Mesendoderm (in vitro differentiated cells): ENCODE measurements at regions not wholly inside any gene's neighbourhood (a gene's known extent, or its start where the extent isn't known, plus 50 kb on each side); places are given as distances from the start of the nearest gene placed in this dataset.
A peak's percentile ranks its signal among the peaks of the same experiment; 100 is the strongest.

Experiments used
- DNase-seq: peaks from one replicate; pipeline ENCODE4 v3.0.0; 2013
- H2AK5ac ChIP-seq: 2 replicates; pipeline ENCODE4 v1.6.1; 2013; ENCODE audit warnings: low read length, inconsistent platforms
- H2BK120ac ChIP-seq: 2 replicates; pipeline ENCODE4 v1.6.1; 2013; ENCODE audit warnings: low read depth, mild to moderate bottlenecking, low read length, moderate library complexity, mixed read lengths
- H2BK15ac ChIP-seq: replicated peaks from 2 replicates; pipeline ENCODE4 v1.6.1; 2013; ENCODE audit warnings: low read depth, mild to moderate bottlenecking, moderate library complexity
- H2BK5ac ChIP-seq: 2 replicates; pipeline ENCODE4 v1.6.1; 2013; ENCODE audit warnings: low read length, inconsistent platforms
- H3K18ac ChIP-seq: 2 replicates; pipeline ENCODE4 v1.6.1; 2013; ENCODE audit warnings: mild to moderate bottlenecking, low read length, mixed read lengths
- H3K23ac ChIP-seq: one replicate; pipeline ENCODE4 v1.6.1; 2013; ENCODE audit warnings: low read length
- H3K27ac ChIP-seq: 2 replicates; pipeline ENCODE4 v1.5.1; 2013; ENCODE audit warnings: low read depth, mild to moderate bottlenecking, inconsistent platforms, low read length, moderate library complexity
- H3K27me3 ChIP-seq: 2 replicates; pipeline ENCODE4 v1.6.1; 2013; ENCODE audit warnings: low read length, control low read depth, mild to moderate bottlenecking, inconsistent platforms; ENCODE audit not compliant: insufficient read depth, poor library complexity
- H3K36me3 ChIP-seq: 2 replicates; pipeline ENCODE4 v1.6.1; 2013; ENCODE audit warnings: low read length, inconsistent platforms; ENCODE audit not compliant: control insufficient read depth, insufficient read depth
- H3K4ac ChIP-seq: one replicate; pipeline ENCODE4 v1.6.1; 2013; ENCODE audit warnings: low read depth, mild to moderate bottlenecking, low read length, moderate library complexity
- H3K4me1 ChIP-seq: 2 replicates; pipeline ENCODE4 v1.6.1; 2013; ENCODE audit warnings: low read depth, low read length, inconsistent platforms; ENCODE audit not compliant: control insufficient read depth
- H3K4me2 ChIP-seq: 2 replicates; pipeline ENCODE4 v1.6.1; 2013; ENCODE audit warnings: low read length
- H3K4me3 ChIP-seq: 2 replicates; pipeline ENCODE4 v1.5.1; 2013; ENCODE audit warnings: mild to moderate bottlenecking, low read length
- H3K56ac ChIP-seq: one replicate; pipeline ENCODE4 v1.6.1; 2013; ENCODE audit warnings: low read length
- H3K79me1 ChIP-seq: 2 replicates; pipeline ENCODE4 v1.6.1; 2013; ENCODE audit warnings: low read length, inconsistent platforms
- H3K79me2 ChIP-seq: 2 replicates; pipeline ENCODE4 v1.6.1; 2013; ENCODE audit warnings: mild to moderate bottlenecking, low read length; ENCODE audit not compliant: control insufficient read depth, insufficient read depth
- H3K9ac ChIP-seq: 2 replicates; pipeline ENCODE4 v1.6.1; 2013; ENCODE audit warnings: low read length, inconsistent platforms
- H4K5ac ChIP-seq: one replicate; pipeline ENCODE4 v1.6.1; 2013; ENCODE audit warnings: low read length
- H4K8ac ChIP-seq: one replicate; pipeline ENCODE4 v1.6.1; 2013; ENCODE audit warnings: low read depth, mild to moderate bottlenecking, control low read depth, low read length, moderate library complexity
- WGBS: extraction: QIAGEN DNeasy Blood & Tissue Kit; methylation state at CpG from one replicate; pipeline ENCODE4 v1.1.7; 2013; ENCODE audit warnings: low lambda C conversion rate, missing lambda C conversion rate; ENCODE audit not compliant: insufficient coverage; ENCODE audit errors: extremely low coverage; 5-methylcytosine and 5-hydroxymethylcytosine counted together

DNA sequence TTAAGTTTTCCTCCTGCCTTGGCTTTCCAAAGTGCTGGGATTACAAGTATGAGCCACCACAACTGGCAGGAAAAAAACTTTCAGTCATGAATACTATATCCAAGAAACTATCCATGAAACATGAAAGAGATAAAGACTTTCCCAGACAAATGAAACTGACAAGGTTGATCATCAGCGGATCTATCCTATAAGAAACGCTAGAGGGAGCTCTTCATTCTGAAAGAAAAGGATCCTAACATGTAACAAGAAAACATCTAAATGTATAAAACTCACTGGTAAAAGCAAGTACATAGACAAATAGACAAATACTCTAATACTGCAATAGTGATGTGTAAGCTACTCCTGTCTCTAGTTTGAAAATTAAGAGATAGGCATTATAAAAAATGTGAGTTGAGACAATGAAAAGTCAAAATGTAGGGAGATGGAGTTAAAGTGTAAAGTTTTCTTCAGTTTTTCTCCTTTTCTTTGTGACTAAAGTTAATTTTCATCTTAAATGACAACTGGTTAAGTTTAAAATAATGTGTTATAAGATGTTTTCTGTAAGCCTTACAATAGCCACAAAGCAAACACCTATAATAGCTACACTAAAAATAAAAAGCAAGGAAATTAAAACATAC lies 79.6 kb upstream of the TEKT1 start:
- no peak overlapping the region for H3K4me2 ChIP-seq
- no peak overlapping the region for H4K8ac ChIP-seq
- peak; percentile 40 for DNase-seq
- no peaks in the 10 kb centered on the region for H3K79me1 ChIP-seq
- H3K79me2 ChIP-seq: no peaks in the 10 kb centered on the region
- H3K4me1 ChIP-seq: no peaks in the 10 kb centered on the region
- no peak overlapping the region for H3K27ac ChIP-seq
- H2BK5ac ChIP-seq: no peak overlapping the region
- no peaks in the 10 kb centered on the region for H3K36me3 ChIP-seq
- no peak overlapping the region for H3K23ac ChIP-seq
- H2BK120ac ChIP-seq: no peak overlapping the region
- no CpG with 5 or more reads among the region's 2 CpGs for WGBS
- no peaks in the 10 kb centered on the region for H3K27me3 ChIP-seq
- no peak overlapping the region for H2BK15ac ChIP-seq
- H3K4me3 ChIP-seq: no peak overlapping the region
- H3K56ac ChIP-seq: no peak overlapping the region
- H3K4ac ChIP-seq: no peak overlapping the region
- no peak overlapping the region for H3K18ac ChIP-seq
- no peak overlapping the region for H4K5ac ChIP-seq
- H3K9ac ChIP-seq: no peak overlapping the region
- H2AK5ac ChIP-seq: no peak overlapping the region

DNA sequence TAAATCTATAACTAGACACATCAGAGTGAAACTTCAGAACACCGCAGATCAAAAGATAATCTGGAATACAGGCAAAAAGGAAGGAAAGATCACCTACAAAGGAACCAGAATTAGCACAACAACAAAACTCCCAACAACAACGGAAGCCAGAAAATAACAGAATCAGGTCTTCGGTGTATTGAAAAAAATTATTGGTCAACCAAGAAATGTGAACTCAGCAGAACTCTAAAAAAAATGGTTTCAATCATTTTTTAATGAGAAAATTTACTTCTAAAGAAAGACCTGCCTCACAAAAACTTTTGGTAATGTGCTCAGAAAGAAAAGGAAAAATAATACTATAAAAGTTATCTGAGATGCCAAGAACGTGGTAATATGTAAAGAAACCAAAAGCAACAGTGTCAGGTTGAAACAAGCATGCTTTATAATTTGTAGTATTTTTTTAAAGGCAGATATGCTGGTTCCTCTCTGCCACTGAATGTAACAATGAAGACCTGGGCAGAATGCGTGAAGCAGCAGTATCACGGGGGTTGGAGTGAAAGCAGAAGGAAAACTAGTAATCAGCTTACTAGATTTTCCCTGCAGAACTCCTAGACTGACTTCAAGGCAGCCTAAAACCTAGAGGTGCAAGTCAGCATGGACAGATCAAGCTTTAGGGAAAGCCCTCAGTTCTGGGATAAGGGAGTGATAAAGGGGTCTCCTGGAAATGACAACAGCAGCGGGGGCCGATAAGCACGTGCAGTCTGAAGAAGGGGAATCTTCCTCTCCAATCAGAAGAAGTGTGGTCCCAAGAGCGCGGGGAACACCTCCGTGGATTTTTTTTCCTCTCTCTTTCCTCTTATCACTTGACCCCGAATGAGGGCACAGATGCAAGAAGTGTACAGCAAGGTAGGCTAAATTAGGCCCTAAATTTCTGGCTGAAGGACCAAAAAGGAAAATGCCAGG lies 80.9 kb upstream of the TEKT1 start:
- Histone ChIP-seq H4K5ac (no peak overlapping the region), H2BK120ac (no peak overlapping the region), H2BK15ac (no peak overlapping the region), H3K27me3 (no peaks in the 10 kb centered on the region), H3K23ac (no peak overlapping the region), H2BK5ac (no peak overlapping the region), H3K18ac (no peak overlapping the region), H3K4me1 (no peaks in the 10 kb centered on the region), H3K4me2 (no peak overlapping the region), H4K8ac (no peak overlapping the region), H3K4me3 (no peak overlapping the region), H3K4ac (no peak overlapping the region), H3K36me3 (no peaks in the 10 kb centered on the region), H2AK5ac (no peak overlapping the region), H3K56ac (no peak overlapping the region), H3K79me1 (no peaks in the 10 kb centered on the region), H3K79me2 (no peaks in the 10 kb centered on the region), H3K27ac (no peak overlapping the region), H3K9ac (no peak overlapping the region)
- no peak for DNase-seq
- WGBS: no CpG with 5 or more reads among the region's 13 CpGs

DNA sequence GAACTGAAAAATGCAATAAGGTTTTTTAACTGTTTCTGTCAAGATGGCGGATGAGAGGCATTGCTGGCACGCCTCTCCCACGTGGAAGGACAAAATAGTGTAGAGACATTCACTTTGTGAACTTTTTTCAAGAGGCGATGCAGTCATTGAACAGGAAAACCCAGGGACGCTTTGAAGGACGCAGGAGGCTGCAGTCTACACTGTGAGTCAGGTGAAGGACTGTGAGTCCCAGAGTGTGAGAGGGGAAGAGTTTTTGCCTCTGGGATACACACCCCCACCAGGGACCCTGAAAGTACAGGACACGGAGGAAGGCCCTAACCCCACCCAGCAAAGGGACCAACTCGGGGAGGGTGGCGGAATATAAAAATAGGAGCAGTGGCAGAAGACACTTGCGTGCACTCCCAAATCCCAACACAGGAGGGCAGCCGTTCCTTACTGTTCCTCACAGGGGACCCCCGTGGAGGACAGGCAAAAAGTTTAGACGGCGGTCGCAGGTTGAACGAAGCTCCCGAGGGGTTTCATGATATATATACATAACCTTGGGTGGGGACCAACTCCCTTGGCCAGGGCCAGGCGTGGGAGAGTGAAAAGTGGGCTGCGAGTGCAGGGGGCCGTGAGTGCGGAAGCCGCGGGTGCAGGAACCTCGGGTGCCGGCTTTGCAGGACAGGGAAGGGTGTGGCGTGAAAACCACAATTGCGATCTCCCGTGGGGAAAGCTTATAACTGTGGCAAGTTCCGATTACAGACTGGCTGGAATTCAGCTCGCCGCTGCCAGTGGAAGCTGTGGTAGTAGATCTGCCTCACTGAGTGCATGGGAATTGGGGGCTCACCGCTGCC lies 82.0 kb upstream of the ALOX12 start:
- Histone ChIP-seq H2BK15ac (no peak overlapping the region), H3K4me1 (no peaks in the 10 kb centered on the region), H3K79me1 (no peaks in the 10 kb centered on the region), H2BK5ac (no peak overlapping the region), H3K79me2 (no peaks in the 10 kb centered on the region), H3K4me2 (no peak overlapping the region), H3K23ac (no peak overlapping the region), H3K27ac (no peak overlapping the region), H3K27me3 (no peaks in the 10 kb centered on the region), H2AK5ac (no peak overlapping the region), H4K5ac (no peak overlapping the region), H3K9ac (no peak overlapping the region), H3K36me3 (no peaks in the 10 kb centered on the region), H3K4ac (no peak overlapping the region), H3K18ac (no peak overlapping the region), H3K4me3 (no peak overlapping the region), H3K56ac (no peak overlapping the region), H4K8ac (no peak overlapping the region), H2BK120ac (no peak overlapping the region)
- no CpG with 5 or more reads among the region's 32 CpGs for WGBS
- peak; percentile 40 for DNase-seq

DNA sequence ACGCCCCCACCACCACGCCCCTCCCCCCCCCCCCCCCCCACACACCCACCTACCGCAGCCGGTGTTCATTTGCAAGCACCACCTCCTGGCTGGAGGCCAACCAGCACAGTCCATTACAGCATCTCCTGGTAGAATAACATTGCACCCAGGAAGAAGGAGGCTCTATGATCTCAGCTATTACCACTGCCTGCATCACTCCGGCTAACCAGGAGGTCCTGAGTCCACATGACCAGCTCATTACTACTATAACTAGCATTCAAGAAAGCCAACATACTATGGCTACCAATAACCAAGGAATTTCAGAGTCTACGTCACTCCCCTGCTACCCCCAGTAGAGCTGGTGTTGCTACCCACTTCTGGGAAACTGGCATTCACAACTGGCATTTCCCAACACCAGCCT lies 81.1 kb upstream of the ALOX12 start:
- no peak overlapping the region for H3K4ac ChIP-seq
- no peaks in the 10 kb centered on the region for H3K79me1 ChIP-seq
- no peak overlapping the region for H4K5ac ChIP-seq
- no peak overlapping the region for H4K8ac ChIP-seq
- no peak overlapping the region for H2BK5ac ChIP-seq
- H3K36me3 ChIP-seq: no peaks in the 10 kb centered on the region
- H3K56ac ChIP-seq: no peak overlapping the region
- no peak overlapping the region for H2BK120ac ChIP-seq
- H3K9ac ChIP-seq: no peak overlapping the region
- H3K4me2 ChIP-seq: no peak overlapping the region
- H3K27me3 ChIP-seq: no peaks in the 10 kb centered on the region
- no peak overlapping the region for H3K27ac ChIP-seq
- H3K18ac ChIP-seq: no peak overlapping the region
- H3K23ac ChIP-seq: no peak overlapping the region
- no peak for DNase-seq
- H3K4me1 ChIP-seq: no peaks in the 10 kb centered on the region
- no peaks in the 10 kb centered on the region for H3K79me2 ChIP-seq
- no peak overlapping the region for H3K4me3 ChIP-seq
- no CpG with 5 or more reads among the region's 6 CpGs for WGBS
- no peak overlapping the region for H2BK15ac ChIP-seq
- no peak overlapping the region for H2AK5ac ChIP-seq

DNA sequence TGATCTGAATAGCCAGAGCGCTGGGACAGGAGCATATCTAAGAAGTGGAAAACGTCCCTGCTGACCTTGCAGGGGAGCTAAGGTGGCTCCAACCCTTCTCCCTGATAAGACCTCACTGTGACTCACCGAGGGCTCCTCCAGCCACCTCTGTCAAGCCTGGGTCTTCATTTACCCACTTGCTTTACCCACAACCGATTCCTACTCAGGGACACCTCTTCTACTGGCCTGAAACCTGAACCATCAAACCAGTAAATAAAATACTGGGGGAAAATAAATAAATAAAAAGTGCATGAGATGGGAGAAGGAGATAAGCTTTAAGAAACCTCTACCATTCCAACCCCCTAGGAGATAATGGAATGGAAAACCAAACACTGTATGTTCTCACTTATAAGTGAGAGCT lies 80.2 kb upstream of the ALOX12 start:
- no peak for DNase-seq
- no peak overlapping the region for H2BK15ac ChIP-seq
- no CpG with 5 or more reads among the region's 4 CpGs for WGBS

More for the DNA sequence above, 80.2 kb upstream of the ALOX12 start:
- Histone ChIP-seq H3K79me1 (no peaks in the 10 kb centered on the region), H2AK5ac (no peak overlapping the region), H2BK5ac (no peak overlapping the region), H3K27me3 (no peaks in the 10 kb centered on the region), H3K4ac (no peak overlapping the region), H3K4me1 (no peaks in the 10 kb centered on the region), H4K8ac (no peak overlapping the region), H3K79me2 (no peaks in the 10 kb centered on the region), H3K36me3 (no peaks in the 10 kb centered on the region), H4K5ac (no peak overlapping the region), H3K23ac (no peak overlapping the region), H3K18ac (no peak overlapping the region), H3K4me3 (no peak overlapping the region), H2BK120ac (no peak overlapping the region), H3K56ac (no peak overlapping the region), H3K27ac (no peak overlapping the region), H3K4me2 (no peak overlapping the region), H3K9ac (no peak overlapping the region)
